H9 (cell line): ENCODE measurements at regions not wholly inside any gene's neighbourhood (a gene's known extent, or its start where the extent isn't known, plus 50 kb on each side); places are given as distances from the start of the nearest gene placed in this dataset.

Experiments
- DNase-seq: peaks from one replicate; pipeline ENCODE4 v3.0.0-alpha.2; 2017
- H2AFZ ChIP-seq: one replicate; pipeline ENCODE4 v1.6.1; 2013; ENCODE audit warnings: mild to moderate bottlenecking, low read length, control low read depth, moderate library complexity
- H2AK5ac ChIP-seq: 2 replicates; pipeline ENCODE4 v1.6.1; 2013; ENCODE audit warnings: low read length, control low read depth, mixed read lengths; ENCODE audit not compliant: insufficient read length
- H2BK120ac ChIP-seq: one replicate; pipeline ENCODE4 v1.6.1; 2013; ENCODE audit warnings: low read depth, mild to moderate bottlenecking, low read length, control low read depth, inconsistent platforms; ENCODE audit not compliant: poor library complexity, severe bottlenecking
- H2BK12ac ChIP-seq: 2 replicates; pipeline ENCODE4 v1.6.1; 2013; ENCODE audit warnings: low read length, control low read depth, mixed read lengths, low read depth; ENCODE audit not compliant: insufficient read length
- H2BK15ac ChIP-seq: 2 replicates; pipeline ENCODE4 v1.6.1; 2013; ENCODE audit warnings: low read depth, low read length, control low read depth
- H2BK20ac ChIP-seq: one replicate; pipeline ENCODE4 v1.6.1; 2013; ENCODE audit warnings: low read depth, mild to moderate bottlenecking, low read length, control low read depth, inconsistent platforms; ENCODE audit not compliant: poor library complexity, severe bottlenecking
- H2BK5ac ChIP-seq: 2 replicates; pipeline ENCODE4 v1.6.1; 2013; ENCODE audit warnings: low read length, control low read depth, mixed read lengths; ENCODE audit not compliant: insufficient read length
- H3K14ac ChIP-seq: 2 replicates; pipeline ENCODE4 v1.6.1; 2013; ENCODE audit warnings: low read length, control low read depth; ENCODE audit not compliant: insufficient read depth
- H3K18ac ChIP-seq: 2 replicates; pipeline ENCODE4 v1.6.1; 2013; ENCODE audit warnings: low read depth, mild to moderate bottlenecking, mixed read lengths, low read length, control low read depth; ENCODE audit not compliant: insufficient read length
- H3K23ac ChIP-seq: 2 replicates; pipeline ENCODE4 v1.6.1; 2013; ENCODE audit warnings: low read length, control low read depth, mixed read lengths, low read depth; ENCODE audit not compliant: insufficient read length
- H3K23me2 ChIP-seq: 2 replicates; pipeline ENCODE4 v1.6.1; 2013; ENCODE audit warnings: low read depth, mild to moderate bottlenecking, mixed read lengths, low read length, control low read depth; ENCODE audit not compliant: insufficient read length, poor library complexity, severe bottlenecking
- H3K27ac ChIP-seq: 2 replicates; pipeline ENCODE4 v1.5.1; 2013; ENCODE audit warnings: low read length, control low read depth, mixed read lengths, low read depth; ENCODE audit not compliant: insufficient read length
- H3K27me3 ChIP-seq: 2 replicates; pipeline ENCODE4 v1.6.1; 2013; ENCODE audit warnings: low read length, control low read depth, inconsistent platforms; ENCODE audit not compliant: insufficient read depth
- H3K4ac ChIP-seq: 2 replicates; pipeline ENCODE4 v1.6.1; 2013; ENCODE audit warnings: low read depth, mild to moderate bottlenecking, control low read depth, inconsistent platforms, low read length, moderate library complexity
- H3K4me1 ChIP-seq: 2 replicates; pipeline ENCODE4 v1.6.1; 2013; ENCODE audit warnings: low read length, control low read depth, inconsistent platforms; ENCODE audit not compliant: insufficient read depth
- H3K4me2 ChIP-seq: 2 replicates; pipeline ENCODE4 v1.6.1; 2013; ENCODE audit warnings: low read length, control low read depth, mixed read lengths; ENCODE audit not compliant: insufficient read length, insufficient read depth
- H3K56ac ChIP-seq: 2 replicates; pipeline ENCODE4 v1.6.1; 2013; ENCODE audit warnings: low read depth, mild to moderate bottlenecking, mixed read lengths, low read length, control low read depth; ENCODE audit not compliant: insufficient read length
- H3K79me1 ChIP-seq: 2 replicates; pipeline ENCODE4 v1.6.1; 2013; ENCODE audit warnings: low read depth, mild to moderate bottlenecking, moderate library complexity, low read length, control low read depth, inconsistent platforms; ENCODE audit not compliant: insufficient read depth, poor library complexity, severe bottlenecking
- H3K79me2 ChIP-seq: 2 replicates; pipeline ENCODE4 v1.6.1; 2013; ENCODE audit warnings: low read length, control low read depth, inconsistent platforms; ENCODE audit not compliant: insufficient read depth
- H3K9ac ChIP-seq: 2 replicates; pipeline ENCODE4 v1.6.1; 2013; ENCODE audit warnings: low read length, control low read depth, mixed read lengths; ENCODE audit not compliant: insufficient read length; ENCODE audit errors: extremely low read depth
- H3K9me3 ChIP-seq: one replicate; pipeline ENCODE4 v1.6.1; 2013; ENCODE audit warnings: low read depth, low read length, inconsistent platforms; ENCODE audit not compliant: control insufficient read depth
- H3T11ph ChIP-seq: one replicate; pipeline ENCODE4 v1.6.1; 2013; ENCODE audit warnings: mild to moderate bottlenecking, low read length, control low read depth, inconsistent platforms
- H4K20me1 ChIP-seq: one replicate; pipeline ENCODE4 v1.6.1; 2013; ENCODE audit not compliant: control insufficient read depth, insufficient read length, insufficient read depth
- H4K5ac ChIP-seq: 2 replicates; pipeline ENCODE4 v1.6.1; 2013; ENCODE audit warnings: low read depth, mild to moderate bottlenecking, mixed read lengths, low read length, control low read depth; ENCODE audit not compliant: insufficient read length
- H4K8ac ChIP-seq: replicated peaks from 2 replicates; pipeline ENCODE4 v1.6.1; 2013; ENCODE audit warnings: low read length, control low read depth, mixed read lengths, low read depth; ENCODE audit not compliant: insufficient read length
- H4K91ac ChIP-seq: 2 replicates; pipeline ENCODE4 v1.6.1; 2013; ENCODE audit warnings: low read depth, mild to moderate bottlenecking, moderate library complexity, mixed read lengths, low read length, control low read depth; ENCODE audit not compliant: insufficient read length
- H3K27ac Mint-ChIP-seq, 3 experiments: 2 replicates in 2 of 3; 3 replicates in 1 of 3; pipeline ENCODE4 v1.8.0; 2020 to 2021; ENCODE audit warnings: mixed read lengths in 3 of 3, mild to moderate bottlenecking in 1 of 3, moderate library complexity in 1 of 3
- H3K27me3 Mint-ChIP-seq: 2 replicates; pipeline ENCODE4 v1.8.0; 2021; ENCODE audit warnings: low read depth, mild to moderate bottlenecking, moderate library complexity, mixed read lengths
- H3K36me3 Mint-ChIP-seq, 3 experiments: 2 replicates in 2 of 3; 3 replicates in 1 of 3; pipeline ENCODE4 v1.8.0; 2020 to 2021; ENCODE audit warnings: low read depth in 3 of 3, mixed read lengths in 3 of 3; ENCODE audit not compliant: insufficient read depth in 1 of 3
- H3K4me1 Mint-ChIP-seq, 2 experiments: 2 replicates each; pipeline ENCODE4 v1.8.0; 2020; ENCODE audit warnings: mixed read lengths in 2 of 2
- H3K4me3 Mint-ChIP-seq, 2 experiments: 2 replicates in 1 of 2; 3 replicates in 1 of 2; pipeline ENCODE4 v1.8.0; 2020 to 2021; ENCODE audit warnings: mild to moderate bottlenecking in 2 of 2, mixed read lengths in 2 of 2, moderate library complexity in 1 of 2
- H3K9me3 Mint-ChIP-seq, 2 experiments: 2 replicates in 1 of 2; 3 replicates in 1 of 2; pipeline ENCODE4 v1.8.0; 2020; ENCODE audit warnings: mild to moderate bottlenecking in 2 of 2, mixed read lengths in 2 of 2, moderate library complexity in 1 of 2
- CTCF ChIP-seq: fragments of 200-600 bp; sonication (generic); conservative IDR thresholded peaks from 3 replicates; pipeline ENCODE4 v1.8.0; 2021; ENCODE audit warnings: antibody characterized with exemption, mild to moderate bottlenecking
- WGBS: extraction: QIAGEN DNeasy Blood & Tissue Kit; methylation state at CpG from one replicate; pipeline ENCODE4 v1.1.7; 2013; ENCODE audit warnings: missing lambda C conversion rate, low lambda C conversion rate, mixed read lengths; ENCODE audit not compliant: insufficient read length; ENCODE audit errors: extremely low coverage; 5-methylcytosine and 5-hydroxymethylcytosine counted together

DNA sequence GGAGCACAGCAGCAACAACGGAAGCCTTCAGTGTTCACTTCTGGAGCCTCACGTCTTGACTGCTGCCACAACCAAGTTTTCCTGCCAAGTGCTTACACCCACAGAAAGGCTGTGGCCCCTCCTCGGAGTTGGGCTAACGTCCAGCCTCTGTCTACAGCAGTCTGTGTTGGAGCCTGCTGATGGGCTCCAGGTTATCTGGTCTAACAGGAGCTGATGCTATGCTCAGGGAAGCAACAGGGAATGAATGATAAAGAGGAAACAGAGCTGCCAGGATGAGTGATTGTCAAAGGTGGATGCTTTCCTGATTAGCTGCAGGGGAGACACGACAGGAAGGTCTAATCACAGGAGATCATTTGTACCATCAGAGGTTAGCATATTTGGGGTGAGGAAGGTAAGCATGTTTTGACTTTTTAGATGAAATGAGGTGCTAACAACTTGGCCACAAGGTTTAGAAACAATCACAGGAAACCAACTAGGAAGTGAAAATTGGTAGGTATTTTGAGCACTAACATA, 53.8 kb upstream of the RCBTB2 start:
- Mint-ChIP-seq H3K27ac (no peak overlapping the region), H3K4me1 (peaks cover 22 to 28% of the 10 kb centered on the region in 2 experiments), H3K9me3 (peaks cover 11 to 16% of the 10 kb centered on the region in 2 experiments; a peak in 4 of 5 replicates), H3K27me3 (no peaks in the 10 kb centered on the region), H3K4me3 (no peak overlapping the region), H3K36me3 (peaks cover 2 to 26% (median 3%) of the 10 kb centered on the region in 3 experiments; a peak in 4 of 7 replicates)
- Histone ChIP-seq H3K56ac (no peak overlapping the region), H3K14ac (no peak overlapping the region), H2BK20ac (no peak overlapping the region), H2AK5ac (no peak overlapping the region), H3K4me2 (no peak overlapping the region), H2AFZ (peak overlapping the region; percentile 70), H4K8ac (no peak overlapping the region), H4K20me1 (no peaks in the 10 kb centered on the region), H3K27ac (no peak overlapping the region), H3K23me2 (no peaks in the 10 kb centered on the region), H3K27me3 (no peaks in the 10 kb centered on the region), H2BK12ac (no peak overlapping the region), H3K79me2 (no peaks in the 10 kb centered on the region), H4K5ac (no peak overlapping the region), H3K23ac (no peak overlapping the region), H3K79me1 (no peaks in the 10 kb centered on the region), H2BK120ac (no peak overlapping the region), H4K91ac (no peak overlapping the region), H2BK15ac (no peak overlapping the region), H3K9me3 (no peaks in the 10 kb centered on the region), H2BK5ac (no peak overlapping the region), H3K4ac (no peak overlapping the region), H3K18ac (no peak overlapping the region), H3K9ac (no peak overlapping the region), H3K4me1 (no peaks in the 10 kb centered on the region; the same call in 1 of the 2 replicates), H3T11ph (no peak overlapping the region)
- WGBS = no CpG with 5 or more reads among the region's 5 CpGs
- TF ChIP-seq CTCF = no peak
- no peak for DNase-seq
